ENCODE measurements at regions not wholly inside any gene's neighbourhood (a gene's known extent, or its start where the extent isn't known, plus 50 kb on each side); places are given as distances from the start of the nearest gene placed in this dataset.

GRCh38 chr17:34736611-34737010, 157.2 kb downstream of the TMEM132E start:
- TF ChIP-seq SMC3 (conservative IDR thresholded peaks at IDR 0.05; ENCODE audit: poor library complexity) (no peak), TAF1 (IDR thresholded peaks at IDR 0.05; ENCODE audit: low read depth) (no peak), CTCF (IDR thresholded peaks at IDR 0.05; ENCODE audit: poor library complexity, severe bottlenecking) (no peak)

All from neural cell (in vitro differentiated cells).